NCI-H2196 treated with DMSO at 0.1 percent for 48 hours (cell line): ENCODE measurements at regions not wholly inside any gene's neighbourhood (a gene's known extent, or its start where the extent isn't known, plus 50 kb on each side); places are given as distances from the start of the nearest gene placed in this dataset.

Experiments used
- DNase-seq: peaks from one replicate; lab custom pipeline; 2025; ENCODE audit not compliant: unreplicated experiment; lab: John Stamatoyannopoulos, UW

- no peak for DNase-seq
Observed at GRCh38 chr9:16959391-16959790, 88.9 kb upstream of the BNC2 start.

- no peak for DNase-seq
Observed at GRCh38 chr9:16954040-16954439, 83.6 kb upstream of the BNC2 start.

- no peak for DNase-seq
Observed at GRCh38 chr9:16951502-16951901, 81.0 kb upstream of the BNC2 start.

- DNase-seq: no peak
Observed at GRCh38 chr9:16950051-16950450, 79.6 kb upstream of the BNC2 start.

GRCh38 chr9:16930578-16930977 lies 60.1 kb upstream of the BNC2 start:
- DNase-seq: no peak

GRCh38 chr9:16928179-16928945 lies 57.9 kb upstream of the BNC2 start:
- DNase-seq: no peak

- no peak for DNase-seq
Observed at GRCh38 chr9:16925426-16925825, 55.0 kb upstream of the BNC2 start.

- DNase-seq: no peak
Observed at GRCh38 chr9:16924311-16924915, 53.9 kb upstream of the BNC2 start.

GRCh38 chr9:16921855-16922254 lies 51.4 kb upstream of the BNC2 start:
- no peak for DNase-seq
